ENCODE measurements at regions not wholly inside any gene's neighbourhood (a gene's known extent, or its start where the extent isn't known, plus 50 kb on each side); places are given as distances from the start of the nearest gene placed in this dataset.
"Not testable (repeated sequence)": the region's sequence is repeated elsewhere in the genome, so short reads cannot be mapped to it uniquely, and the experiment has no call there.

DNA sequence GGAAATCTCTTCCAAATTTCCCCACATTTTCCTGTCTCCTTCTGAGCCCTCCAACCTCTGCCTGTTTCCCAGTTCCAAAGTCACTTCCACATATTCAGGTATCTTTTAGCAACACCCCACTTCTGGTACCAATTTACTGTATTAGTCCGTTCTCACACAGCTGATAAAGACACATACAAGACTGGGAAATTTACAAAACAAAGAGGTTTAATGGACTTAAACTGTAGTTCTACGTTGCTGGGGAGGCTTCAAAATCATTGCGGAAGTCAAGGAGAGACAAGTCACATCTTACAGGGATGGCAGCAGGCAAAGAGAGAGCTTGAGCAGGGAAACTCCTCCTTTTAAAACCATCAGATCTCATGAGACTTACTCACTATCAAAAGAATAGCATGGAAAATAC is 122.0 kb downstream of the ALG1L2 start:
- TF ChIP-seq POLR2A (IDR thresholded peaks at IDR 0.05; ENCODE audit: low read depth, low read length); TAF1 (IDR thresholded peaks at IDR 0.05; ENCODE audit: borderline replicate concordance, low read depth, low read length); POLR2AphosphoS5 (IDR thresholded peaks at IDR 0.05; ENCODE audit: low read depth, low read length): not testable (repeated sequence)

Data from GM12892 (cell line).